Jurkat, Clone E6-1 (cell line): ENCODE measurements at regions not wholly inside any gene's neighbourhood (a gene's known extent, or its start where the extent isn't known, plus 50 kb on each side); places are given as distances from the start of the nearest gene placed in this dataset.

Experiments
- DNase-seq: peaks from one replicate; pipeline ENCODE4 v3.0.0-alpha.2; 2011; ENCODE audit warnings: low read depth, low spot score
- H3K4me3 ChIP-seq: 2 replicates; pipeline ENCODE4 v1.5.1; 2011; ENCODE audit warnings: mild to moderate bottlenecking, low read length, control low read depth, moderate library complexity

DNA sequence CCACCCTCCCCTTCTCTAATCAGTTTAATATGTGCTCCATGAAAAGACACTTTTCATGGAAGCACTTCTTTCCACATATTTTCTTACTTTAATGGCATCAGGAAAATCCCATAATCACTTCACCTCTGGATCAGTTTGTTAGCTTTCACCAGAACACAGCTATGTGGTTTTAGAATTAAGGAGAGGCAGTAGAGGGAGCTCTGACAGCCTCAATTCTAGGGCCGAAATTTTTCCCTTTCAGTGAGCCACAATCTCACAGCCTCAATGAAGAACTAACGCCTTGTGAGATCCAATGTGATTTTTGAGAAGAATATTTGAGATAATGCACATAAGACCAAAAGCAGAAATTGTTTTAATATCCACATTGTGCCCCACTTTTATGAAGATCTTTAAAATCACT lies 1494.0 kb upstream of the CDH8 start:
- DNase-seq: no peak
- H3K4me3 ChIP-seq: no peak overlapping the region

DNA sequence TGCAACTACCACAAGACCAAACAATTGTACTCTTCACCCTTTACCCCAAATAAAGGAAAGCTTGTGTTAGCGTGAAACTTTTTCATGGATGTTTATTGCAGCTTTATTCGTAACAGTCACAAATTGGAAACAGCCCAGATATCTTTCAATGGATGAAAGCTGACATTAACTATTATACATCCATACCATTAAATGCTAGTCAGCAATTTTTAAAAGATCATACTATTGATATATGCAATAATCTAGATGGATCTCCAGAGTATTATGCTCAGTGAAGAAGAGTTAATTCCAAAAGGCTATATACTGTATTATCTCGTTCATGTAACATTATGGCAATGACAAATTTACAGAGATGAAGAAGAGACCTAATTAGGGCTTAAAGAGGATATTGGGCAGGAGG lies 1491.2 kb upstream of the CDH8 start:
- no peak for DNase-seq
- H3K4me3 ChIP-seq: no peak overlapping the region

DNA sequence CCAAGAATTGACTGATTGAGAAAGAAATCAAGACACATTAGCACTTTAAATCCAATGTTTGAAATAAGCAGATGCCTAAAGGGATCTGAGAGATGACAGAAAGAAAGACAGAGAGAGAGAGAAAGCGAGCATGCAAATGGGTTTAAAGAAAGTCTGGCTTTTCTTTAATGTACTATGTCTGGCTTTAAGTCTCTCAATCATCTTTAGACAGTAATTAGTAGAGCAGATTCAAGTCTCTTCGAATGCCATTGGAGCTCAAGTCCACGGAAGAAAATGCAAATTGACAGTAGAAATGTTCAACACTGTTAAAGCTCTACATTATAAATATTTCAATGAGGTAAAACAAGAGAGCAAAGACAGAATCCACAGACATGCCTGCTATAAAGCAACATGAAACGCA lies 1480.2 kb upstream of the CDH8 start:
- no peak overlapping the region for H3K4me3 ChIP-seq
- DNase-seq: no peak

DNA sequence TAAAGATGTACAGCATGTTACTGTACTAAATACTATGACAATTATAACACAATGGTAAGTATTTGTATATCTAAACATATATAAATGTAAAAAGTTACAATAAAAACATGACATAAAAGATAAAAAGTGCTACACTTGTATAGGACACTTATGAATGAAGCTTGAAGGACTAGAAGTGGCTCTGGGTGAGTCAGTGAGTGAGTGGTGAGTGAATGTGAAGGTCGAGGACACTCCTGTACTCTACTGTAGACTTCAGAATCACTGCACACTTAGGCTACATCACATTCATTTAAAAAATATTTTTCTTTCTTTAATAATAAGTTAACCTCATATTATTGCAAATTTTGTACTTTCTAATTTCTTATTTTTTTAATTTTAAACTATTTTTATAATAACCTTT lies 1476.7 kb upstream of the CDH8 start:
- no peak overlapping the region for H3K4me3 ChIP-seq
- no peak for DNase-seq

DNA sequence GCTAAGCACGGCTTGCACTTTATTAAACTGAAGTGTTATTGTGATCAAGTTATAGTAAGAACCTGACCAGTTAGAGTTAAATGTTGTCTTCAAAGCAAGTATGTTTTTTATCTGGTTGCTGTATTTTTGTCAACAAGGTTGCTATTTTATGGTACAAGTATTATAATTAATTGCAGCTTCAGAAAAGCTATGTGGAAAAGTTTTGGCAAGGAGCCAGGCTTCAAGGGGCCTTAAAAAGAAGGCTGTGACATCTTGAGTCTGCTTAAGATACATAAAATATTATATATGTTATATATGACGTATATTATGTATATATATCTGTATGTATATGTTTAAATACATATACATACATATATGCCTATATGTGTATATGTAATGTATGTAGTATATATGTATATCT lies 1461.2 kb upstream of the CDH8 start:
- no peak overlapping the region for H3K4me3 ChIP-seq
- no peak for DNase-seq

DNA sequence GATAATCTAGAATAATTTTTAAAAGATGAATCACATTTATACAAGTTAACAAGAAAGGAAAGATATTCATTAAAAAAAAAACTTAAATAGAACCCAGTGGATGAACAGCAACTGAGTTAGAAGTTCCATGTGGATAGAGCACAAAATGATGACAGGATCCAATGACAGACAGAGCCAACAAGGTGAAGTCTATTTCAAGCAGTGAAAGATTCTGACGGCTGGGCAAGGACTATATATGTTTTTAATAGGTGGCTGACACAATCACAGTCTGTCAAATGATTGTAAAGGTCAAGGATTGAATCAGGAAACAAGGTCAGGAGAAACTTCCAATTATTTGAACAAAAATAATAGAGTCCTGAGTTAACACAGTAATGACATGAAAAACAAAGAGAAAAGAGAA lies 1460.0 kb upstream of the CDH8 start:
- no peak for DNase-seq
- no peak overlapping the region for H3K4me3 ChIP-seq

DNA sequence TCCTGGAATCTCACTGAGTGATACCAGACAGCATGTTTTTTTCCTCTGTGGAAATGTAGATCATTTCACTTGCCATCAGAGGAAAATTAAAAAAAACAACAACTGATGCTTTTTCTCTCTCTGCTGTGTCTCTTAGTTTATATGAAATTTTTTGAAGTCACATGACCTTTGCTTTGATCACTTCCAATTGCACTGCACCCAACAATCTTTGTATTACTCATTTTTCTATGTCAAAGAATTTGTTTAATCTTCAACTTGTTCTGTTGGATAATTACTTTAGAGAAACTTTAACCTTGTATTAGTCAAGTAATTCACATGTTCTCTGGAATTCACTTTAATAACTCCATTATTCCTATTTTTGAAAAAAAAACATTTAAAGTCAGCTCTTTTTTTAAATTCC lies 1452.7 kb upstream of the CDH8 start:
- DNase-seq: no peak
- H3K4me3 ChIP-seq: no peak overlapping the region

DNA sequence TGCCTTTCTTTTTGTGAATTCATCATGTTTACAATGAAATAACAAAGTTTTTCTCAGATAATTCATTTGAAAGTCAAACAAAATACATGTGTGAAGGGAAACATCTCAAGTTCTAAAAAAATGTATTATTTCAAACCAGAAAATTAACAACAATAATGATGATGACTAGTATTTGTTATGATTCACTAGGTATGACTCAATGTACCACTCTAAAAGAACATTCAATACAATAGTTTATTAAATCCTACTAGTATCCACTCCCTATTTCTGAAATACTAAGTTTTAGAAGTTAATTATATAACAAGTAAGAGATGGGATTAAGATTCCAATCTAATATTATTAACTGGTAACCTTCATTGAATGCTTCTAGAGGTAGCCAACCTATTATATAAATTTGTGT lies 1444.8 kb upstream of the CDH8 start:
- H3K4me3 ChIP-seq: no peak overlapping the region
- no peak for DNase-seq

DNA sequence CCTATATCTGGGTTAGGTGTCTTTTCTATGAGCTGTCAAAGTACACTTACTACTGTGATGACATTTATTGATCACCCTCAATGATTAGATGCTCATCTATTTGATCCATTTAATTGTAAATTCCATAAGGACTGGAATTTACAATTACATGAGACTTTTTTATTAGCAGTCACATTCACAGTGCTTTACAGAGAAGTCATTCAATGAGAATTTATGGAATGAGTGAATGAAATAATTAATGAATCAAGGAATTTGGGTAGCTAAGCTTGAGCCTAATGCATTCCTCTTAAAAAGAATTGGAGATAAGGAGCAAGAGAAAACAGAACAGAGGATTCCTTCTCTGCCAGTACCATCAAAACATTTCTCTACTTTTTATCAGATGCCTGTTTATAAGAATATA lies 1437.5 kb upstream of the CDH8 start:
- no peak overlapping the region for H3K4me3 ChIP-seq
- no peak for DNase-seq

DNA sequence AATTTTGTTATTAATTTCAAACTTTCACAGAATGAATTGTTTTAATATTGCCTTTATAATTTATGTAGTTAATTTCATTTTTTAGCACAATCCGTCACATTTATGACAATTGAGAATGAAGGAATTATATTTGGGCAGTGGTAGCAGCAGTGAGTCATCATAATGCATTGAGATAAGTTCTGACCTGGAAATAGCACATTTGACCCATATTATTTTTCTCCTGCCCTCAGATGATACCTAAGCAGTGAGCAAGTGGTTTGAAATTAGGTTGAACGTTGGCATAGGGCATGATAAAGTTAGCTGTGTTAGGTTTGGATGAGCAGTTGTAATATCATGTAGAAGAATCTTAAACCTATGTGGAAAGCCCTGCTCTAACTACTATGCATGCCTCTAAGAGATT lies 1431.3 kb upstream of the CDH8 start:
- no peak overlapping the region for H3K4me3 ChIP-seq
- DNase-seq: no peak

DNA sequence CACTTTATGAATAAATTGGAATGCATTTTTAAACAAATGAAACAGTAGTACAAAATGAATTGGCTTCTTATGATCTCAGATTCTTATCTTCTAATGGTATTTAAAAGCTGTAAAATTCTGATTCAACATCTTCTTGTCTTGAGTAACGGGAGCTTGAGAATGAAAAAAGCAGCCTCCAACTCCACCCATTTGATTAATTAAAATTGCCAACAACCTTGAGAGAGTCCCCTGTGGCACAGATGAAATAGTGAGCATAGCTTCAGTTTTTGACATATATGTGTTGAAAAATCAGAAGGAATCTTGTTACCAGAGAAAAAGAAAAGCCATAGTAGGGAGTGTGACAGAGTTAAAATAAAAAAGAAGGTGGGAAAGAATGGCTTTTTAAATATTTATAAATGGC lies 1426.1 kb upstream of the CDH8 start:
- DNase-seq: no peak
- no peak overlapping the region for H3K4me3 ChIP-seq

DNA sequence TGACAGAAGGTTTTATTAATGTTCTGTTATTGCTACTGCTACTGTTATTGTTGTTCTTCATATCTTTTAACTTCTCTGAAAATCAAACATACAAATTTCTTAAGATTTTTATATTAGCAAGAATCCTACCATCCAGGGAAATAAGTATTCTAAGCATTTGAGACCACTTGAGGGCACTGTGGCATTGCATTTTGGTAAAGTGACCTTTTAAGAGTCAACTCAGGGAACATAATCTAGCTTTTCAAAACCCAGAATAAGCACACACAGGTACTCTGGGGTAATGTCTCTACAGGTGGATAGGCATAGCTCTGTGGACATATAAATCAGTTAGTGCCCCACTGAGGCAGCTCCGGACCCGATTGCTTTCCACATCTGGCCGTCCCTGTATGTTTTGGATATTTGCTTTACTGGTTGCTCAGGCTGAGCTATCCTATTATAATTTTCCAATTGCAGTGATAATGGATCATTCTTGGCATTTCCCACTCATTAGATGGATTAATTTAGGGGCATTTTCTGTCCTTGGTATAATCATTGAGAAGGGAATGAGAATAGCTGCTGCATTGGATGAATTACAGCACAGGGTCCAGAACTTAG lies 1425.1 kb upstream of the CDH8 start:
- no peak overlapping the region for H3K4me3 ChIP-seq
- DNase-seq: peak; percentile 6

DNA sequence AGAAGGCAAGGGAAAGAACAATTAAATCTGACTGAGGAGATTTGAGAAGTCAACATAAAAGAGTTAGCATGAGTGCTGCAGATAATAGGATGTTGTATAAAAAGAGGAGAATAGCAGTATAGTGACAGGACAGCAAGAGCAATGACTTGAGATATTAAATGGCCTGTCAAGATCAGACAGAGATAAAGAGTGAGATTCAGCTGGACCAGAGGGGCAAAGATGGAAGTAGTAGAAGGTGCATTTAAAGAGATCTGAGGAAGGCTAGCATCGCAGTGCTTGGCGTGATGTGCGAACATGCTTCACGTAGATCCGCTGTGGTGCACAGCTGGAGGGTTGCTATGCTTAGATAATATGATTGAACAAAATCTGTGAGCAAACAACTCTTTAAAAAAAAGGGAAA lies 1422.6 kb upstream of the CDH8 start:
- no peak overlapping the region for H3K4me3 ChIP-seq
- no peak for DNase-seq

DNA sequence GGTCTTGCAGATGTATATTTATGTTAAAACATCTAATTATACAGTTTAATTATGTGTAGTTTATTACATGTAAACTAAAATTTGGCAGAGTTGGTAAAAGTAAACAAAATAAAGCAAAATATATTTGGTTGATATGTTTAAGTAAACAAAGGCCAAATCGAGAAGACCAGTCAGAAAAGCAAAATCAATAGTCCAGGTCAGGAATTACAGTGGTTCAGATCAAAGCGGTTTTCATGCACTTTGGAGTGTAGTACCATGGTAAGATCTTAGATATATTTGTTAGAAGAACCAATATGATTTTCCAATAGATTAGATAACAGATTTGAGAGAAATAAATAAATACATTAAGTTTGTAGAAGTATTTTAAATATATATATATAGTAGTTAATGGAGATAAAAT lies 1421.6 kb upstream of the CDH8 start:
- H3K4me3 ChIP-seq: no peak overlapping the region
- no peak for DNase-seq

DNA sequence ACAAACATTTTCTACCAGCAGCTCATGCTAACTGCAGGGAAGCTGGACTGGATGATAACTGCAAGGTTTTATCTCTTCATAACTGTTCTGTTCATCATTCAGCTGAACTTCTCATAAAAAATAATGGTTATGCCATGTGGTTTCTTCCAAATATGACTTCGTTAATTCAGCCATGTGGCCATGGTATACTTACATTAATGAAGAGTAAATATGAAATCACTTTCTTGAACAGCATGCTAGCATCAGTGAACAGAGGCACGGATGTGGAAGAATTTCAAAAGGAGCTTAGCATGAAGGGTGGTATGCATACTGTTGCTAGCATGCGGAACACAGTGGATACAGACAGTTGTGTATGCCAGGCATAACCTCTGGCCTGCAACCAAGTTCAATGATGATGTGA lies 1417.0 kb upstream of the CDH8 start:
- no peak for DNase-seq
- H3K4me3 ChIP-seq: no peak overlapping the region

DNA sequence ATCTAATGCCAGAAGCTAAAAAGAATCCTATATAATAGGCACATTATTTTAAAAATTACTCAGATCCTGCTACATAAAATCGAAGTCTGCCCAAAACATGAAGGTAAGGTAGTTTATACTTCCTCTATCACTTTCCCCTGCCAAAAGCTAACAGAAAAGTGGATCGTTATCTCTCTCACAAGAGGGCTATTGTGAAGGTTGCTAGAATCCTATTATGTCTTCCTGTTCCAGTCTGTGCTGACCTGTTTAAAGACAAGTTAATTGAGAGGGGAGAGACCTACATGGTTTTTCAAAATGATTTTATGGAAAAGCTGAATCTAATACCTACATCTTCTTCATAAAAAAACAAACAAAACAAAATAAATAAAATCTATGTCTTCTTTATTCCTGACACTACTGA lies 1410.9 kb upstream of the CDH8 start:
- DNase-seq: no peak
- no peak overlapping the region for H3K4me3 ChIP-seq

DNA sequence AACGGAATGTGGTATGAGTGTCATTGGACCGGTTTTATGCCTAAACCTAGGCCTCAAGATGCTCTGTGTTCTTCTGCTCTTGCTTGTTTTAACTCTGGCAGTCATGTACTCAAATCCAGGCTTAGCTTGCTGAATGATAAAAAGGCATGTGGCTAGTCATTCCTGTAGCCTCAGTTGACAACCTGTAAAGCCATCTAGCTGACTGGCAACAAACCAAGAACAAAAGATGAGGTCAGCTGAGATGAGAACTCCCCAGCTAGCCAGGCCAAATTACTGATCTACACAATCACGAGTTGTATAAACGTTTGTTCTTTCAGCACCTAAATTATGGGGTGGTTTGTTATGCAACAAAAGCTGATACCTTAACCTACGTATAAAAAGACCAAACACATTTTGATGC lies 1406.0 kb upstream of the CDH8 start:
- DNase-seq: no peak

DNA sequence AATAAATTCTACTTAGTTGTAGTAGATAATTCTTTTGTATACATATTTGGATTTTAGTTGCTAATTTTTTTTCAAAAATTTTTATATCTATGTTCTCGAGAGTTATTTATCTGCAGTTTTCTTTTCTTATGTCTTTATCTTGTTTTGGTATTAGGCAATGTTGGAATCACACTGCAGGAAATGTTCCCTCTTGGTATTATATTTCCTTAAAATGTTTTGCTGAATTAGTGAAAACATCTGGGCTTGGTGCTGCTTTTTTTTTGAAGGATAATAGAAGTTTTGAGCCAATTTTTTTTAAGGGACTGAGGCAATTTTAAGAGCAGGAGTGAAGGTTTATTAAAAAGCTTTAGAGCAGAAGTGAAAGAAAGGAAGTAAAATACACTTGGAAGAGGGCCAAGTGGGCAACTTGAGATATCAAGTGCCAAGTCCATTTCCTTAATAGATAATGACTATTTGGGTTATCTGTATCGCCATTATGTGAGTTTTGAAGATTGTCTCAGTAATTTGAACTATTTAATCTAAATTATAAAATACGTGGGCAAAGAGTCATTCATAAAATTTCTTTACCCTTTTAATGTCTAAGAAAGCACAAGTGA lies 1390.1 kb upstream of the CDH8 start:
- no peak for DNase-seq
- H3K4me3 ChIP-seq: no peak overlapping the region

More for the DNA sequence above, 1406.0 kb upstream of the CDH8 start:
- no peak overlapping the region for H3K4me3 ChIP-seq

DNA sequence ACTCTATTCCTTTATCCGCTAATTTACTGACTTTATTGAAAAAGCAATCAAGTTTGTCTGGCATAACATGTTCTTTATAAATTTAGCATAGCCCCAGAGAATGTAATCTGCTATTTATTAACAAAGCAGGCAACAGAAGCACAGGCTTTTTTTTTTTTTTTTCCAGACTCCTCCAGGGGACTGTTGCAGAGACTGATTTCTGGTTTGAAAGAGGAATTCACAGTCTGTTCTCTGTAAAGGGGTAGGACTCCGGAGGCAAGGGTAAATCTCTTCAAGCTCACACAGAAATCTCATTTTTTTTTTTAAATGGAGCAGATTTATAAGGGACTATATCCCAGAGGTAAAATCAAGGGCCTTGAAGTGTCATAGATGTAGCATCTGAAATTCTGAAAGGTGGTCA lies 1386.5 kb upstream of the CDH8 start:
- no peak overlapping the region for H3K4me3 ChIP-seq
- no peak for DNase-seq

DNA sequence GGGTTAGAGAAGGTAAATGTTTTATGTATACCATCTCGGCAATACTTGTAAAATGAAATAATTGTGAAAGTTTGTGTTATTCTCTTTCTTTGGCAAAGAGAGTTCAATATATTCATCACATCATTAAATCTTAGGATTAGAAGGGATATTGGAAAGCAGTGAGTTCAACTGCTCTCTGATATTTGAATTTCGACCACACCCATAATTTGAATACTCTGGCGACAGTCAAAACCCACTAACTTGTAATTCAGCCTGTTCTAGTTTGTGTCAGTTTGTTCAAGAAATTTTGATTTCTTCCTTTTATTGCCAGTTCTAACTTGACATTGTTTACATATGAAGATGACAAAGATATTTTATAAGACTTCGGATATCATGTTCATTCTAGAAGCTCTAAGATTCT lies 1380.5 kb upstream of the CDH8 start:
- no peak for DNase-seq
- no peak overlapping the region for H3K4me3 ChIP-seq

DNA sequence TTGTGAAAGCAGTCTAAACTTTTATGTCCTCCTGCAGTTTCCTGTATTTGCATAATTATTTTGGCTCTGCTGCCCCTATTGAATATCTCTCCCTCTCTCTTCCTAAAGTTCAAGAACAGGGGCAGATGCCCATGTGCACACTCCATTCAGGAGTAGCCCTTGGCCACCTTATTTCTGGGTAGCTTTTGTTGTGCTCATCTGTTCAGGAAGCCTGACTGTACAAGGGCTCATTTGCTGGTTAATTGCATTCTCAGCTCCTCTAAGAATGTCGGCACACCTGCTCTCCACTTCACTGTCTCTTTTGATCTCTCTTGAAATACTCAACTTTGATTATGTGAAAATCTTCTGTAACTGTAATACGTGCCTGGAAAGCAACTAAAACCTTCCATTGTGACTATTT lies 1378.8 kb upstream of the CDH8 start:
- no peak overlapping the region for H3K4me3 ChIP-seq
- DNase-seq: no peak

DNA sequence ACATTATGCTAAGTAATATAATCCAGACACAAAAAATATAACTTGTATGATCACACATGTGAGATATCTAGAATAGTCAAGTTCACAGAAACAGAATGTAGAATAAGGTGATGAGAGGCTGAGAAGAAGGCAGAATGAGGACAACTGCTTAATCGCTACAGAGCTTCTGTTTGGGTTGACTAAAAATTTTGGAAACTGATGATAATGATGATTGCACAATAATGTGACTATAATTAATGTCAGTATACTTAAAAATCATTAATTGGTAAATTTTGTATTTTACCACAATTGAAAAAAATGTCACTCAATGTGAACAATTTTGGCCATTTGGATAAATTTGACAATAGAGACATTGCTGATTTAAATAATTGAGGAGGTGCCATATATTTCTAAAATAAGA lies 1374.4 kb upstream of the CDH8 start:
- DNase-seq: no peak
- H3K4me3 ChIP-seq: no peak overlapping the region
